GM19452 (cell line): ENCODE measurements at regions not wholly inside any gene's neighbourhood (a gene's known extent, or its start where the extent isn't known, plus 50 kb on each side); places are given as distances from the start of the nearest gene placed in this dataset.
A peak's percentile ranks its signal among the peaks of the same experiment; 100 is the strongest.

Experiments used
- ATAC-seq: cut with Tn5 transposase; IDR thresholded peaks from one replicate; pipeline ENCODE4 v1.9.1; 2021; ENCODE audit not compliant: unreplicated experiment

DNA sequence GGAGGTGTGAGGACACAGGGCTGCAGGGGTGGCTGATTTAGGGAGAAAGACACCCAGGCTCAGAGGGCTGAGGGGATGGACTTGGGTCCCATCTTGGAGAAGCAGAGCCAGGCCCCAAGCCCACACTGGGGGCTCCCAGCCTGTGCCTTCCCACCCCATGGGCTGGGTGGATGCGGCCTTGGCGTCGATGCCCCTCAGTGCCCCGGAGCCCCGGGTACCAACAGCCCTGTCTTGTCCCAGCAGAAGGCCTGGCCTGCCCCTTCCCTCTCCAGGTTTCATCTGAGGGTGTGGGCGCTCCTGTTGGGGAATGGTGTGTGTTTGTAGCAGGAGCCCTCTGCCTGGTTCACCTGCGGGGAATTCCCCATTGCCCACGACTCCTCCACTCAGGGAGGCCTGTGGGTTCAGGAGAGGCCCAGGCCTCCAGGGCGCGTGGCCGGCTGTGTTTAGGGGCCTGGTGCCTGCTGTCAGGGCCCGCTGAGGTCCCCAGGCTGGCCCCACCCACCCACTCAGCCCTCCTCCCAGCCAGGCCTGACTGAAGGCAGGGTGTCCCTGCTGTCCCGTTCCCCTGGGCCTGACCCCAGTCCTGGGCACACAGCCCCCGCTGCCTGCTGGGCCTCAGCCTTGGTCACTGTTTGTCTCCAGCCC is 51.1 kb upstream of the BEGAIN start:
- ATAC-seq: no peak

DNA sequence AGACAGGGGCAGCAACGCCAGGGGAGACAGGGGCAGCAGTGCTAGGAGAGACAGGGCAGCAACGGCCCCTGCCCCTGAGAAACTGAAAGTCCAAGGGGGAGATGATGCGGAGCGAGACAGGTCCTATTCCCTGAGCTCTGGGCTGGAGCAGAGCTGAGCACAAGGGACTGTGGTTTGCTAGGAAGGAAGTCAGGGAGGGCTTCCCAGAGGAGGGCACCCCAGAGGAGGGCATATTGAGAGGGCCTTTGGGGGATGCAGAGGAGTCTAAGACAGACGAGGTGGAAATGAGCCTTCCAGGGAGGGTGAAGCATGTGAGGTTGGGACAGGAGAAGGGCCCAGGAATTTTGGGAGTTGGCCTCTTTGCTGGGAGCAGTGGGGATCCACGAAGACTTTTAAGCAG is 52.1 kb upstream of the BEGAIN start:
- no peak for ATAC-seq

GRCh38 chr14:100640471-100641273 is 53.5 kb upstream of the BEGAIN start:
- peak; percentile 98 for ATAC-seq

GRCh38 chr14:100641274-100641860 is 54.1 kb upstream of the BEGAIN start:
- ATAC-seq: no peak

DNA sequence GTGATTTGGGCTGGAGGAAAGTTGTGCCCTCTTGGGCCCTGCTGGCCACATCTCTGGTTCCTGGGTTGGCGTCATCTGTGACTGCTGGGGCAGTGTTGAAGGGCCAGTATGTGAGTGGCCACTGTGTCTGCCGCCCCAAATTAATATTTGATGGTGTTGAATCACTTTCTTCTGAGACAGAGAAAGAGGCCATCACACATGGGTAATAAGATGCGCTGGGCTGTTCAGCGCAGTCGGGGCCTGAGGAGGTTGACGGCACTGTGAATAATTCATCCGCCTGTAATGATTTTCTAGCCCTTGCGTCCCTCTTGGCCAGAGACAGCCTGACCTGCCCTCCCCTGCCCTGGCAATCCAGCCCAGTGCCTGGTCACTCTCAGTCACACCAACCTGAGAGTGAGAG is 56.2 kb upstream of the BEGAIN start:
- no peak for ATAC-seq

GRCh38 chr14:100644383-100644782 is 57.2 kb upstream of the BEGAIN start:
- ATAC-seq: no peak

GRCh38 chr14:100644784-100645183 is 57.6 kb upstream of the BEGAIN start:
- ATAC-seq: no peak

DNA sequence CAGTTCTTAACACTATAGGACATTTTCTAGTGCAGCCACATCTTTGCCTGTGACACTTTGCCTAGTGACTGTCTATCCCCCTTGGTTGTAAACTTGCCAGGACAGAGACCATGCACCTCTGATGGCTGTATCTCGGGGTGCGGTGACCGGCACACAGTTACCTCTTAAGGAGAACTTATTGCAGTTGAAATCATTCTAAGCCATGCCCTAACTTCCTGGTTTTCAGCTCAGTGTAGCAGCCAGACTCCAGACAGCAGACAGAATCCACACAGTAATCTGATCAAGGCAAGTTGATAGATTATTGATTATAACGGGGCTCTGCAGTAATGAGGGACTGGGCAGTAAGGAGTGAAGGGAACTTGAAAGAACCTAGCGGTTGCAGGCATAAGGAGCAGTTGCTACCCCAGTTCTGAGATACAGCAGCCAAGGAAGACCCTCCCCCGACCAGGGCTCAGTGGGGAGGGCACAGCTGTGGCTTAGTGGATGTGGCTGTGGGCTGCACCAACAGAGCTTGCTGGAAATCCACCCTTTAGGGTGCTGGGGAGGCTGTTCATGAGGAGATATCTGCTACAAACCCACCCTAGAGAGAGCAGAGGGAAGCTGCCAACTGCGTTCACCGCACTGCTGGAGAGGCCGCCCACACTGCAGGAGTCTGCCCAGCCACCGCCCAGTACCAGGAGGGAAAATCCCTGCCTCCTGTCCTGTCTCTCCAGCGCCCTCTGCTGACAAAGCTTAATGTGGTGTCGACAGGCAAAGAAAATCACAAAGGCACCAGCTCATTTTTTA is 58.2 kb upstream of the BEGAIN start:
- no peak for ATAC-seq

GRCh38 chr14:100645982-100646314 is 58.7 kb upstream of the BEGAIN start:
- no peak for ATAC-seq

DNA sequence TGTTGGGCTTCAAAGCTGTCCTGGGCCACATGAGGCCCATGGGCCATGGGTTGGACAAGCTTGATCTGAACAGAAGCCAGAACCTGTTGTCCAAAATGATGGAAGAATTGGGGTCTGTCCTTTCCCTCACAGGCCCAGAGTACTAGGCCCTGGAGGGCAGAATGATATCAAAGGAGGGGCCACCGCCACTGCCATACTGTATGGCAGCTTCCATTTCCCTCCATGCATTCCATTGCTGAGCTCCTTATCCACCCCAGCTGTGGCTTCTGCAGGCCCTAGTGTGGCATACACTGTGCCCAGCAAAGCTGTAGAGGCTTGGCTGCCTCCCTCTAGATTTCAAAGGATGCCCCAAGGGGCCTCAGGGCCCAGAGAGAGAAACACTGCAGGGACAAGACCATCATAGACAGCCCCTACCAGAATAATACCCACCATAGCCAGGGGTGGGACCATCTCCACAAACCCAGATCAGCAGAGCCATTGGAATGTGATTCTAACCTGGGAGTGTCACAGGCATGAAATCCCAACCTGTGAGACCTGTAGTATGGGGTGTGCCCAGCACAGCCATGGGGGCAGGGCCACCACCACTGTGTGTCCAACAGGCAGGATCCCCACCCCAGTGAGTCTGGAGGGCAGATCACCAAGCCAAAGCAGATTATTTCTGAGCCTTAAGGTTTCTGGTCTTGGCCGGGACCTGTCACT is 61.4 kb upstream of the BEGAIN start:
- ATAC-seq: no peak

- no peak for ATAC-seq
Measured at GRCh38 chr14:100649173-100649519, 61.9 kb upstream of the BEGAIN start.

DNA sequence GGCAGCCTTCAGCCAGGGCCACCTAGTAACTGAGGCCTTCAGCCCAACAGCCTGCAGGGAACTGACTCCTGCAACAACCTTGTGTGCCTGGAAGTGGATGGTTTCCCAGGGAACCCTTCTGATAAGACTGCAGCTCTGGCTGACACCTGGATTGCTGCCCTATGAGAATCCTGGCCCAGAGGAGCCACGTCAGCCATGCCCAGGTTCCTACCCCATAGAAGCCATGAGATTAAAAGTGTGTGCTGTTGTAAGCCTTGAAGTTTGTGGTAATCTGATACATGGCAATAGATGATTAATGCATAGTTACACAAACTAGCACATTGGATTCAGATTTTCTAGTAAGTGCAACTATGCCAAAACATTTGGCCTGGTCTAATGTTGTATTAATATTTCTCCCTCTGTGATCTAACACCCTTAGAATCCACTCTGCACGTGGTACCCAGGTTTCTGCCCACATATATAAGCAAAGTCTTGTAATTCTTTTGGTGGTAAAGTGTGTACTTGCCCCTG is 64.8 kb upstream of the BEGAIN start:
- ATAC-seq: no peak

DNA sequence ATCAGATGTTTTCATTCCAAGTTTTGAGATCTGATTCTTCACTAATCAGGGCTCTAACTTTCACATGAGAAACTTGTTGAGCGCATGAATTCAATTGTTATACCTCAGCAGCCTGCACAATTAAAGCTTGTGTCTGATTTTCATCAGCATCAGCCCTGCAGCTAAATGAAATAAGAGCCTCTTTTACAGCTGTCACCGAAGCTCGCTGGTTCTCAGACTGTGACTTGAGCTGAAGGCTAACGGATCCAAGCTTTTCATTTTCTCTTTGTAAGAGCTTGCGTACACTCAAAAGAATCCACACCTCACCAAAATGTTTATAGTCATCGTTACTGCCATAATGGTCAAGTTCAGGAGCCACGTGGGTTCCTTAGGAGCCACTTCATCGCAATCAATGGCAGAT is 65.5 kb upstream of the BEGAIN start:
- no peak for ATAC-seq

- no peak for ATAC-seq
Measured at GRCh38 chr14:100653409-100653808, 66.2 kb upstream of the BEGAIN start.

DNA sequence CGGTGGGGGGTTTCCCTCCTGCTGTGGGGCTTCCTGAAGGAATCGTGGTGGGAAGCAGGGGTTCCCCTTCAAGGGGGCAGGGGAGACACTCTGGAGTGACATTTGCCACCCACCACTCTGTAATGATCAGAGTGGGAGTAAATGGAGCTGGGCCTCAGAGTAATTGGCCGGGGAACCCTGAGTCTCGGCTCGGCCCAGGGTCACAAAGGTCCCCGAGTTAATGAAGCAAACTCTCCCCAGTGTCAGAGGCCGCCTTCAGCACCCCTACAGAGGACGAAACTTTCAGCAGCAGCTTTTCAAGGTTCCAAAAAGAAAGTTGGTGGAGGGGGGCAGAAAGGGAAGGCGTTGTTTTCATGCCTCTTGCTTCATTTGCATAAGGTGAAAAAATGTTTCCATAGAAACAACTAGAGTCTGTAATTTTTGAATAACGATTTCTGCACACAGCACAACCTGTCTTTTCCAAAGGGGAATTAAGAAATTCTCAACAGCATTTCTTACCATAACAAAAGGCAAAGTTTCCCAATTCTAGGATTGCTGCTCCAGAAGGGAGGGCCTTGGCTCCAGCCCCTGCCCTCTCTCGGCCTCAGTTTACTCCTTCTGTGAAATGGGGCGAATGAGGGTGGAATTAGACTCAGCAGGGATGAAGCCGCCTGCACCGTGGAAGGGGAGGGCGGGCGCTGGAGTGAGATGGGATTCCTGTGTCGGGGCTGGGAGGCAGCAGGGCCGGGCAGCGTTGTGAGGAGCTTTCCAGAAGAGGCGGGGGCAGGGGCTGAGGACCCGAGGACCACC is 67.0 kb upstream of the BEGAIN start:
- no peak for ATAC-seq

GRCh38 chr14:100654814-100655740 is 67.9 kb upstream of the BEGAIN start:
- no peak for ATAC-seq

- no peak for ATAC-seq
Measured at GRCh38 chr14:100655741-100656085, 68.5 kb upstream of the BEGAIN start.

DNA sequence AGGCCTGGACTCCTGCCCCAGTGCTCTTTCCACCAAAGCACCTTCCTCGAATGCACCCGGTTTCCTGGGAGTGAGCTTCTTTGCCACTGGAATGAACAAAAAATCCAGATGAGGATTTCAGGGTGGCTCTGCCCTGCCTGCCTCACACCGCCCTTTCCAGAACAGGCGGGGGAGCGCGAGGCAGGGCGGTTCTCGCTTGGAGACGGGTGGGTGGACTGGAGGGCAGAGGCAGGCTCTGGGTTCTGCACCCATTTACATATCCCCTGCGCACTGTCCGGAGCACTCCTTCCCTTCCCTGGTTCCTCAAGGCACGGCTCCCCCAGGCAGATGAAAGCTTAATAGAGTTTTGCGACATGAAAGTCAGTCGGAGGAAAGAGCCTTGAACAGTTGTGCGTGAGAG is 69.7 kb upstream of the DLK1 start:
- no peak for ATAC-seq

GRCh38 chr14:100657780-100658179 is 68.9 kb upstream of the DLK1 start:
- ATAC-seq: no peak
